GM21825 (cell line): ENCODE measurements at regions not wholly inside any gene's neighbourhood (a gene's known extent, or its start where the extent isn't known, plus 50 kb on each side); places are given as distances from the start of the nearest gene placed in this dataset.

Experiments used
- ATAC-seq: cut with Tn5 transposase; IDR thresholded peaks from one replicate; pipeline ENCODE4 v1.9.1; 2021; ENCODE audit warnings: mild to moderate bottlenecking, moderate library complexity; ENCODE audit not compliant: unreplicated experiment

- ATAC-seq = no peak
These were observed 52.2 kb upstream of the INHBA start for GRCh38 chr7:41755096-41755495.

GRCh38 chr7:41754046-41754445, 51.2 kb upstream of the INHBA start:
- ATAC-seq = no peak
